ENCODE measurements at regions not wholly inside any gene's neighbourhood (a gene's known extent, or its start where the extent isn't known, plus 50 kb on each side); places are given as distances from the start of the nearest gene placed in this dataset.

- Mint-ChIP-seq H3K9me3 (no peaks in the 10 kb centered on the region), H3K36me3 (no peaks in the 10 kb centered on the region), H3K4me1 (no peaks in the 10 kb centered on the region), H3K4me3 (no peak overlapping the region), H3K27me3 (no peaks in the 10 kb centered on the region), H3K27ac (no peak overlapping the region)
- CTCF ChIA-PET, result no interaction called here
- DNase-seq, result no peak
Measured at GRCh38 chr9:31605164-31605563, 779.3 kb upstream of the ACO1 start.

- no peaks in the 10 kb centered on the region for H3K36me3 Mint-ChIP-seq
- H3K4me1 Mint-ChIP-seq, result no peaks in the 10 kb centered on the region
- no peaks in the 10 kb centered on the region for H3K9me3 Mint-ChIP-seq
- no peaks in the 10 kb centered on the region for H3K27me3 Mint-ChIP-seq
- no peak overlapping the region for H3K27ac Mint-ChIP-seq
- CTCF ChIA-PET, result no interaction called here
- H3K4me3 Mint-ChIP-seq, result no peak overlapping the region
- DNase-seq, result no peak
Measured at GRCh38 chr9:31606678-31607077, 777.8 kb upstream of the ACO1 start.

GRCh38 chr9:31608416-31608815 lies 776.0 kb upstream of the ACO1 start:
- DNase-seq, result no peak
- Mint-ChIP-seq H3K4me3 (no peak overlapping the region), H3K27me3 (no peaks in the 10 kb centered on the region), H3K36me3 (no peaks in the 10 kb centered on the region), H3K9me3 (no peaks in the 10 kb centered on the region), H3K27ac (no peak overlapping the region), H3K4me1 (no peaks in the 10 kb centered on the region)
- CTCF ChIA-PET, result no interaction called here

GRCh38 chr9:31608881-31609280 lies 775.6 kb upstream of the ACO1 start:
- no peak for DNase-seq
- H3K9me3 Mint-ChIP-seq, result no peaks in the 10 kb centered on the region
- H3K27ac Mint-ChIP-seq, result no peak overlapping the region
- no peaks in the 10 kb centered on the region for H3K4me1 Mint-ChIP-seq
- no peaks in the 10 kb centered on the region for H3K27me3 Mint-ChIP-seq
- no peaks in the 10 kb centered on the region for H3K36me3 Mint-ChIP-seq
- no peak overlapping the region for H3K4me3 Mint-ChIP-seq
- CTCF ChIA-PET, result no interaction called here

GRCh38 chr9:31612336-31613030 lies 772.0 kb upstream of the ACO1 start:
- CTCF ChIA-PET, result no interaction called here
- no peaks in the 10 kb centered on the region for H3K4me1 Mint-ChIP-seq
- no peak overlapping the region for H3K27ac Mint-ChIP-seq
- no peaks in the 10 kb centered on the region for H3K36me3 Mint-ChIP-seq
- no peaks in the 10 kb centered on the region for H3K9me3 Mint-ChIP-seq
- DNase-seq, result no peak
- no peak overlapping the region for H3K4me3 Mint-ChIP-seq
- H3K27me3 Mint-ChIP-seq, result no peaks in the 10 kb centered on the region

GRCh38 chr9:31615966-31616365 lies 768.5 kb upstream of the ACO1 start:
- Mint-ChIP-seq H3K4me1 (no peaks in the 10 kb centered on the region), H3K4me3 (no peak overlapping the region)
- CTCF ChIA-PET, result no interaction called here

GRCh38 chr9:31623511-31623910 lies 760.9 kb upstream of the ACO1 start:
- Mint-ChIP-seq H3K4me3 (no peak overlapping the region), H3K27me3 (no peaks in the 10 kb centered on the region), H3K27ac (no peak overlapping the region), H3K4me1 (no peaks in the 10 kb centered on the region), H3K36me3 (no peaks in the 10 kb centered on the region), H3K9me3 (no peaks in the 10 kb centered on the region)
- no peak for DNase-seq
- CTCF ChIA-PET, result no interaction called here

More at GRCh38 chr9:31615966-31616365, 768.5 kb upstream of the ACO1 start:
- DNase-seq, result no peak
- no peak overlapping the region for H3K27ac Mint-ChIP-seq
- no peaks in the 10 kb centered on the region for H3K27me3 Mint-ChIP-seq
- H3K36me3 Mint-ChIP-seq, result no peaks in the 10 kb centered on the region
- no peaks in the 10 kb centered on the region for H3K9me3 Mint-ChIP-seq

GRCh38 chr9:31629292-31629691 lies 755.2 kb upstream of the ACO1 start:
- Mint-ChIP-seq H3K27me3 (no peaks in the 10 kb centered on the region), H3K27ac (no peak overlapping the region), H3K4me3 (no peak overlapping the region), H3K9me3 (no peaks in the 10 kb centered on the region), H3K36me3 (no peaks in the 10 kb centered on the region), H3K4me1 (no peaks in the 10 kb centered on the region)
- no peak for DNase-seq
- CTCF ChIA-PET, result no interaction called here

GRCh38 chr9:31637265-31637664 lies 747.2 kb upstream of the ACO1 start:
- DNase-seq, result no peak
- Mint-ChIP-seq H3K4me3 (no peak overlapping the region), H3K4me1 (no peaks in the 10 kb centered on the region), H3K36me3 (no peaks in the 10 kb centered on the region), H3K27me3 (no peaks in the 10 kb centered on the region), H3K9me3 (no peaks in the 10 kb centered on the region), H3K27ac (no peak overlapping the region)
- CTCF ChIA-PET, result no interaction called here

GRCh38 chr9:31637861-31638260 lies 746.6 kb upstream of the ACO1 start:
- CTCF ChIA-PET, result no interaction called here
- no peak overlapping the region for H3K27ac Mint-ChIP-seq
- H3K4me3 Mint-ChIP-seq, result no peak overlapping the region
- H3K27me3 Mint-ChIP-seq, result no peaks in the 10 kb centered on the region
- H3K4me1 Mint-ChIP-seq, result no peaks in the 10 kb centered on the region
- no peaks in the 10 kb centered on the region for H3K9me3 Mint-ChIP-seq
- H3K36me3 Mint-ChIP-seq, result no peaks in the 10 kb centered on the region
- no peak for DNase-seq

GRCh38 chr9:31639451-31639850 lies 745.0 kb upstream of the ACO1 start:
- Mint-ChIP-seq H3K27ac (no peak overlapping the region), H3K4me1 (no peaks in the 10 kb centered on the region), H3K4me3 (no peak overlapping the region), H3K27me3 (no peaks in the 10 kb centered on the region), H3K36me3 (no peaks in the 10 kb centered on the region), H3K9me3 (no peaks in the 10 kb centered on the region)
- CTCF ChIA-PET, result no interaction called here
- no peak for DNase-seq

GRCh38 chr9:31669311-31669710 lies 715.1 kb upstream of the ACO1 start:
- H3K27ac Mint-ChIP-seq, result no peak overlapping the region
- H3K9me3 Mint-ChIP-seq, result peaks cover 1% of the 10 kb centered on the region
- no peak overlapping the region for H3K4me3 Mint-ChIP-seq
- H3K27me3 Mint-ChIP-seq, result no peaks in the 10 kb centered on the region
- no peak for DNase-seq
- no peaks in the 10 kb centered on the region for H3K36me3 Mint-ChIP-seq
- H3K4me1 Mint-ChIP-seq, result no peaks in the 10 kb centered on the region
- CTCF ChIA-PET, result no interaction called here

GRCh38 chr9:31671011-31671410 lies 713.4 kb upstream of the ACO1 start:
- DNase-seq, result no peak
- CTCF ChIA-PET, result no interaction called here

GRCh38 chr9:31674264-31674663 lies 710.2 kb upstream of the ACO1 start:
- H3K9me3 Mint-ChIP-seq, result no peaks in the 10 kb centered on the region
- no peaks in the 10 kb centered on the region for H3K36me3 Mint-ChIP-seq
- H3K27me3 Mint-ChIP-seq, result no peaks in the 10 kb centered on the region
- CTCF ChIA-PET, result no interaction called here
- no peaks in the 10 kb centered on the region for H3K4me1 Mint-ChIP-seq
- H3K27ac Mint-ChIP-seq, result no peak overlapping the region
- H3K4me3 Mint-ChIP-seq, result no peak overlapping the region
- DNase-seq, result no peak

More at GRCh38 chr9:31671011-31671410, 713.4 kb upstream of the ACO1 start:
- no peaks in the 10 kb centered on the region for H3K36me3 Mint-ChIP-seq
- no peaks in the 10 kb centered on the region for H3K4me1 Mint-ChIP-seq
- no peak overlapping the region for H3K27ac Mint-ChIP-seq
- no peaks in the 10 kb centered on the region for H3K27me3 Mint-ChIP-seq
- H3K9me3 Mint-ChIP-seq, result peaks cover 1% of the 10 kb centered on the region
- no peak overlapping the region for H3K4me3 Mint-ChIP-seq

GRCh38 chr9:31677415-31677814 lies 707.0 kb upstream of the ACO1 start:
- no peak overlapping the region for H3K27ac Mint-ChIP-seq
- no peaks in the 10 kb centered on the region for H3K27me3 Mint-ChIP-seq

GRCh38 chr9:31677877-31678276 lies 706.6 kb upstream of the ACO1 start:
- DNase-seq, result no peak
- CTCF ChIA-PET, result no interaction called here
- Mint-ChIP-seq H3K4me1 (no peaks in the 10 kb centered on the region), H3K4me3 (no peak overlapping the region), H3K27me3 (no peaks in the 10 kb centered on the region), H3K36me3 (no peaks in the 10 kb centered on the region), H3K27ac (no peak overlapping the region), H3K9me3 (no peaks in the 10 kb centered on the region)

More at GRCh38 chr9:31677415-31677814, 707.0 kb upstream of the ACO1 start:
- H3K4me1 Mint-ChIP-seq, result no peaks in the 10 kb centered on the region
- H3K4me3 Mint-ChIP-seq, result no peak overlapping the region
- H3K9me3 Mint-ChIP-seq, result no peaks in the 10 kb centered on the region
- no peaks in the 10 kb centered on the region for H3K36me3 Mint-ChIP-seq
- no peak for DNase-seq
- CTCF ChIA-PET, result no interaction called here

All from activated naive CD4-positive, alpha-beta T cell treated with anti-CD3 and anti-CD28 coated beads, Interleukin-2, amount 10 ng/mL, durations not matched to agents 7 days and 5 days (primary cell).